OCI-LY1 (cell line): ENCODE measurements at regions not wholly inside any gene's neighbourhood (a gene's known extent, or its start where the extent isn't known, plus 50 kb on each side); places are given as distances from the start of the nearest gene placed in this dataset.

Experiments
- H2AFZ ChIP-seq: fragments of 200-600 bp; sonication (generic), shearing (Covaris generic); 2 replicates; pipeline ENCODE4 v1.6.0; 2014; ENCODE audit warnings: antibody characterized with exemption, mild to moderate bottlenecking, low read length
- H3F3A ChIP-seq: fragments of 200-600 bp; sonication (generic), shearing (Covaris generic); 2 replicates; pipeline ENCODE4 v1.6.0; 2014; ENCODE audit warnings: mild to moderate bottlenecking, antibody characterized with exemption, low read length, moderate library complexity; ENCODE audit not compliant: insufficient read depth
- H3K27ac ChIP-seq: fragments of 200-600 bp; sonication (generic); 2 replicates; pipeline ENCODE4 v1.5.1; 2014; ENCODE audit warnings: low read length, mixed run types, mild to moderate bottlenecking, low read depth; ENCODE audit not compliant: poor library complexity, severe bottlenecking
- H3K27me3 ChIP-seq: fragments of 200-600 bp; sonication (generic); 2 replicates; pipeline ENCODE4 v1.6.0; 2014; ENCODE audit warnings: antibody characterized with exemption, mild to moderate bottlenecking, low read length, moderate library complexity; ENCODE audit not compliant: insufficient read depth
- H3K36me3 ChIP-seq: fragments of 200-600 bp; sonication (generic); 2 replicates; pipeline ENCODE4 v1.6.1; 2014; ENCODE audit warnings: mild to moderate bottlenecking, antibody characterized with exemption, low read length, moderate library complexity, mixed read lengths; ENCODE audit not compliant: insufficient read depth
- H3K4me1 ChIP-seq: fragments of 200-600 bp; sonication (generic); 2 replicates; pipeline ENCODE4 v1.5.1; 2014; ENCODE audit warnings: mild to moderate bottlenecking, low read length, moderate library complexity; ENCODE audit not compliant: insufficient read depth, severe bottlenecking
- H3K4me2 ChIP-seq: fragments of 200-600 bp; sonication (generic), shearing (Covaris generic); 2 replicates; pipeline ENCODE4 v1.6.1; 2014; ENCODE audit warnings: low read length
- H3K4me3 ChIP-seq: fragments of 200-600 bp; sonication (generic); 2 replicates; pipeline ENCODE4 v1.5.1; 2014; ENCODE audit warnings: low read length, low read depth, mild to moderate bottlenecking, mixed read lengths; ENCODE audit not compliant: poor library complexity, severe bottlenecking
- H3K79me2 ChIP-seq: fragments of 200-600 bp; shearing (Covaris generic); 2 replicates; pipeline ENCODE4 v1.6.1; 2016; ENCODE audit warnings: mixed run types, low read length, mixed read lengths; ENCODE audit not compliant: insufficient read depth
- H3K9ac ChIP-seq: fragments of 200-600 bp; sonication (generic), shearing (Covaris generic); 2 replicates; pipeline ENCODE4 v1.6.1; 2014; ENCODE audit warnings: mild to moderate bottlenecking, low read length, mixed read lengths
- H3K9me2 ChIP-seq: fragments of 200-600 bp; sonication (generic), shearing (Covaris generic); 2 replicates; pipeline ENCODE4 v1.6.1; 2014; ENCODE audit warnings: low read depth, mild to moderate bottlenecking, low read length, mixed read lengths
- H3K9me3 ChIP-seq: fragments of 200-600 bp; shearing (Covaris generic); 2 replicates; pipeline ENCODE4 v1.6.1; 2014; ENCODE audit warnings: low read length, mixed read lengths
- H4K20me1 ChIP-seq: fragments of 200-600 bp; sonication (generic), shearing (Covaris generic); 2 replicates; pipeline ENCODE4 v1.6.0; 2016; ENCODE audit warnings: mild to moderate bottlenecking, low read length; ENCODE audit not compliant: insufficient read depth
- CTCF ChIP-seq: fragments of 200-600 bp; sonication (generic), shearing (Covaris generic); IDR thresholded peaks from 2 replicates; pipeline ENCODE4 v1.5.1; 2017; ENCODE audit warnings: mild to moderate bottlenecking, antibody characterized with exemption, low read length, moderate library complexity, mixed read lengths
- EZH2 ChIP-seq: fragments of 200-600 bp; sonication (generic), shearing (Covaris generic); IDR thresholded peaks from 2 replicates; pipeline ENCODE4 v1.8.0; 2017; ENCODE audit warnings: borderline replicate concordance, mixed run types, mild to moderate bottlenecking, antibody characterized with exemption, low read length, moderate library complexity, mixed read lengths

DNA sequence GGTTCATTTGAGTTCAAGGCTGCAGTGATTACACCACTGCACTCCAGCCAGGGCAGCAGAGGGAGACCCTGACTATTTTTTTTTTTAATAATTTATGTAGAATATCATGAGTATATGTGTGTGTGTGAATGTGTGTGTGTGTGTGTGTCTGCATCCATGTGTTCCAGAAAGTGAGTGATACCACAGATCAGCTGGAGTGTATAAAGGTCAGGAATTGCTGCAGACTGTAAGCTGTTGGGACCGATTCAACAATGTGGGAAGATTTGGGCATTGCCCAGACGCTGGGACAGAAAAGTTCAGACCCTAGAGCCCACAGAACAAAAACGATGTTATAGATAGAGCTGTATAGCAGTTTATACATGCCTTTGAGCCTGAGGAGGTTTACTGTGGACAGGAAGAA, 435.6 kb downstream of the CCSER2 start:
- Histone ChIP-seq H3K9me2 (no peaks in the 10 kb centered on the region), H4K20me1 (no peaks in the 10 kb centered on the region), H3K9ac (no peak overlapping the region), H3F3A (no peaks in the 10 kb centered on the region), H3K79me2 (no peaks in the 10 kb centered on the region), H3K27me3 (no peaks in the 10 kb centered on the region), H3K27ac (no peak overlapping the region), H3K36me3 (no peaks in the 10 kb centered on the region), H3K4me1 (no peaks in the 10 kb centered on the region), H3K4me3 (no peak overlapping the region), H2AFZ (no peak overlapping the region), H3K4me2 (no peak overlapping the region), H3K9me3 (no peaks in the 10 kb centered on the region)
- TF ChIP-seq CTCF (no peak), EZH2 (no peak)

DNA sequence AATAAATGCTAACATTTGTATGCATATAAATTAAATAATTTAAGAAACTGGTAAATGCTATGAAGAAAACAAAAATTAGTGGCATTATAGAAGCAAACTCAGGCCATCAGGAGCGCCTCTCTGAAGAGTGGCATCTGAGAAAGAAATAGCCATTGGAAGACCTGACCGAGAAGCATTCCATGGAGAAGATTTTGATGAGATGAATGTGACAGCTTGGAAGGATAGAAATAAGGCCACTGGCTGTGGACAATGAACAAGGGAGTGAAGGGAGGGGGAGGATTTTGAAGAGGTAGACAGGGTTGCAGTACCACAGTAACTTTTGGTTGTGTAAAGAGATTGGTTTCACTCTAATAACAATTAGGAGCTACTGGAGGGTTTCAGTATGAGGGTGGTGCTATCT, 436.7 kb downstream of the CCSER2 start:
- Histone ChIP-seq H3K4me3 (no peak overlapping the region), H3K27me3 (no peaks in the 10 kb centered on the region), H3K27ac (no peak overlapping the region), H3K4me1 (no peaks in the 10 kb centered on the region), H2AFZ (no peak overlapping the region), H3F3A (no peaks in the 10 kb centered on the region), H3K9me3 (no peaks in the 10 kb centered on the region), H4K20me1 (no peaks in the 10 kb centered on the region), H3K4me2 (no peak overlapping the region), H3K9me2 (no peaks in the 10 kb centered on the region), H3K79me2 (no peaks in the 10 kb centered on the region), H3K36me3 (no peaks in the 10 kb centered on the region), H3K9ac (no peak overlapping the region)
- TF ChIP-seq CTCF (no peak), EZH2 (no peak)

GRCh38 chr10:84765656-84766055, 437.3 kb downstream of the CCSER2 start:
- H3K79me2 ChIP-seq = no peaks in the 10 kb centered on the region
- no peaks in the 10 kb centered on the region for H4K20me1 ChIP-seq
- no peaks in the 10 kb centered on the region for H3K9me2 ChIP-seq
- TF ChIP-seq CTCF (no peak), EZH2 (no peak)
- H3K4me2 ChIP-seq = no peak overlapping the region
- no peak overlapping the region for H3K9ac ChIP-seq
- H2AFZ ChIP-seq = no peak overlapping the region
- no peaks in the 10 kb centered on the region for H3K9me3 ChIP-seq
- H3K36me3 ChIP-seq = no peaks in the 10 kb centered on the region
- no peak overlapping the region for H3K27ac ChIP-seq
- no peak overlapping the region for H3K4me3 ChIP-seq
- H3K4me1 ChIP-seq = no peaks in the 10 kb centered on the region
- H3F3A ChIP-seq = no peaks in the 10 kb centered on the region
- H3K27me3 ChIP-seq = no peaks in the 10 kb centered on the region
